ENCODE measurements at regions not wholly inside any gene's neighbourhood (a gene's known extent, or its start where the extent isn't known, plus 50 kb on each side); places are given as distances from the start of the nearest gene placed in this dataset.

DNA sequence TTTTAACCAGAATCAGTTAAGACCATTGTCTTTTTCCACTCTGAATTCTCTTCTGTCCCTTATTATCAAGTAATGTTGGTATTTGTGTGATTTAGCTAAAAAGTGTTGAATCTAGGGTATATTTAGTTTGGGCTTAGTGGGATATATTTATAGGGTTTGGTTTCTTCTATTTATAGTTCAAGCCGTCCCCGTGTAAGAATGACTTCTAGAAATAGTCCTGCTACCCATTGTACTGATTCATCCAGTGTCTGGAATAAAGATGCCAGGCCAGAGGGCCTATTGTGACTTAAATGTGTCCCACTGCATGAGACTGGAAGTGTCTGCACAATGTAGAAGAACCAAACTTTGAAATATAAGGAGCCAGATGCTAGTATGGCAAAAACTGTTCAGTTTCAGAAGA is 364.8 kb downstream of the TNS1 start:
- Mint-ChIP-seq H3K27me3 (no peaks in the 10 kb centered on the region), H3K27ac (no peak overlapping the region), H3K4me3 (no peak overlapping the region), H3K36me3 (no peaks in the 10 kb centered on the region), H3K4me1 (no peaks in the 10 kb centered on the region), H3K9me3 (no peaks in the 10 kb centered on the region)

DNA sequence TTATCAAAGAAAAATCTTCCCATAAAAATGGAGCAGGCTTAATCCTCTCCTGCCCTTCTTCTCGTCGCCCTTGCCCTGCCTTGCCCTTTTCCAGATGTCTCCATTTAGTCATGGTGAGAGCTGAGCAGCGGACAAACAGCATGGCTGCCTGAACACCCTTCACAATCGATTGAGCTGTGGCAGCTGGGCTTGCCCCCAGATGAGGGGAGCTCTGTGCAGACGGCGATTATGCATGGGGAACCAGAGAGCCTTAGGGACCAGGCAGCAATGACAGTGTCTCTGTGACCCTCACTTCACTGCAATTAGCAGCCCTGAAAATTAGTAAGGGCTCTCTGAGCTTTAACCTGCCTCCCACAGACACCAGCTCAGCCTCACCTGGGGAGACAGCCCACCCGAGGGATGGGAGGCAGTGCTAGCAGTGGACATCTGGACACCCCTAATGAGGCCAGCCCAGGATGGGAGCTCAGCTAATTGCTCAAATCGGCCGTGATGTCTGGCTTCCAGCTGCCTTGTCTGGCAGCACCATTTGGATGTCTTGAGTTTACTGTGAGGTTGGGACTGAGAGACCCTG is 365.7 kb downstream of the TNS1 start:
- Mint-ChIP-seq H3K4me3 (no peak overlapping the region), H3K9me3 (no peaks in the 10 kb centered on the region), H3K4me1 (no peaks in the 10 kb centered on the region), H3K27me3 (no peaks in the 10 kb centered on the region), H3K36me3 (no peaks in the 10 kb centered on the region), H3K27ac (no peak overlapping the region)

DNA sequence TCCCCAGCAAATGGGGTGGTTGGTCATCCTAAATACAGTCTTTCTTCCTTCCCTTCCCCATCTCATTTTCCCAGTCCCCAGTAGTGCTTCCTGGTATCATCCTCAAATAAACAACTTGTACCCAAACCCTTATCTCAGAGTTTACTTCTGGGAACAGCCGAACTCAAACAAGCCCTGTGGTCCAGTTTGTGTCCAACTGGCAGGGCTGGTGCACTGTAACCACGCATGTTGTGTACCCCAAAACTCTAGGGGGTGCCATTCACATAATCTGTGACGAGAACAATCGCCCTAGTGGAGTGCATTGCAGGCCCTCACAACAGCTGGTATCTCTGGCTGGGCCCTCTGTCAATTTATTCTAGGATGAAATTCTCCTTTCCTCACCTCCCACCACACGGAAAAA is 366.2 kb downstream of the TNS1 start:
- Mint-ChIP-seq H3K36me3 (no peaks in the 10 kb centered on the region), H3K4me3 (no peak overlapping the region), H3K4me1 (no peaks in the 10 kb centered on the region), H3K27ac (no peak overlapping the region), H3K9me3 (no peaks in the 10 kb centered on the region), H3K27me3 (no peaks in the 10 kb centered on the region)

DNA sequence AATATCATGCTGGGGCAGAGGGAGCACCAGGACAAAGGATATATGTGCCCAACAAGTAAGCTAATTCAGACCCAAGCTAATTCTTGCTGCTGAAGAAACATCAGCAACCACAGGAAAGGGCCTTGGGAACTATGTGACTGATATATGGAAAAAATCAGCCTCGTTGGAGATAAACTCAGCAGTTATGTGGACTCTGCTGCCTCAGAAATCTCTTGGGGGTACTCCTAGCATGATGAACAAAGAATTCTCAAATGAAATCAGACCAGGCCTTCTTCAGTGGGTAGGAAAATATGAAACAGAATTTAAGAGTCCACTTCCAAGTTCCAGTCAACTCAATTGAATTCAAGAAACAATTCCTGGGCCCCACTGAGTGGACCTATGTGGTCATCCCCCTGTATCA is 367.9 kb downstream of the TNS1 start:
- H3K4me1 Mint-ChIP-seq = no peaks in the 10 kb centered on the region
- H3K27ac Mint-ChIP-seq = no peak overlapping the region
- H3K27me3 Mint-ChIP-seq = no peaks in the 10 kb centered on the region
- no peaks in the 10 kb centered on the region for H3K9me3 Mint-ChIP-seq
- H3K36me3 Mint-ChIP-seq = no peaks in the 10 kb centered on the region
- no peak overlapping the region for H3K4me3 Mint-ChIP-seq

DNA sequence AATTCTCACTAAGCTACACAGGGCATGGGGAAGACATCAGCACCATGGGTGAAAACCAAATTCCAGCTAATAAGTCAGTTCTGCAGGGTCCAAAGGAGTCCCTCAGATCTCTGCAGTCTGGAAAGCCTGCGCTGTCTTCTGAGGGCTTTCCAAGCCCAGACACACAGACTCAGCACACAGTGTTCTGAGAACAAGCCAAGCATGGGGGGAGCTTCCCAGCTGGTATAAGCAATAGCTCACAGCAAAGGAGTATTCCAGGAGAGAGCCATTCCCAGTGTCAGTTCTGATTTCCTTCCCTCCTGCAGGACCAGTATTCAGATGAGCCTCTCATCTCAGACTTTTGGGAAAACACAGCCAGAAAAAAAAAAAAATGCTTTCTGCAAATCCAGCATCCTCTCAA is 370.8 kb downstream of the TNS1 start:
- no peaks in the 10 kb centered on the region for H3K4me1 Mint-ChIP-seq

DNA sequence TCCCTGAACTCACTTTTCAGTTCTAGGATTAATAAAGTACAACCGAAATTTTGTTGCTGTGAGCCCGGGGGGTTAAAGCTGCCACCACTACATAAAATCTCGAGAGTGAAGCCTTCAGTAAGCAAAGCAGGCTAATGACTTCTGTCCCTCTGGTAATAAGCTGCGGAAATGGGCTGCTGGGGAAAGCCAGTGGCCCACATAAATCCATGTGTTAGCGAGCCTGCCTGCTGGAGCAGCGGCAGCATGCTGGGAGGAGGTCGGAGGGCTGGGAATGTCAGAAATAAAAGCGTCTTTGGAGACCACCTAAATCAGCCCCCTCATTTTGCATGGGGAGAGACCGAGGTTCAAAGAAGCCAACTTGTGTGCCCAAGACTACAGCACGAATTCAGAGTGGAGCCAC is 371.7 kb downstream of the TNS1 start:
- H3K36me3 Mint-ChIP-seq = no peaks in the 10 kb centered on the region
- H3K4me3 Mint-ChIP-seq = no peak overlapping the region
- H3K27ac Mint-ChIP-seq = no peak overlapping the region
- H3K27me3 Mint-ChIP-seq = no peaks in the 10 kb centered on the region
- H3K4me1 Mint-ChIP-seq = no peaks in the 10 kb centered on the region
- no peaks in the 10 kb centered on the region for H3K9me3 Mint-ChIP-seq

More for the DNA sequence above, 370.8 kb downstream of the TNS1 start:
- H3K27ac Mint-ChIP-seq = no peak overlapping the region
- no peaks in the 10 kb centered on the region for H3K27me3 Mint-ChIP-seq
- no peaks in the 10 kb centered on the region for H3K36me3 Mint-ChIP-seq
- H3K4me3 Mint-ChIP-seq = no peak overlapping the region
- H3K9me3 Mint-ChIP-seq = no peaks in the 10 kb centered on the region

DNA sequence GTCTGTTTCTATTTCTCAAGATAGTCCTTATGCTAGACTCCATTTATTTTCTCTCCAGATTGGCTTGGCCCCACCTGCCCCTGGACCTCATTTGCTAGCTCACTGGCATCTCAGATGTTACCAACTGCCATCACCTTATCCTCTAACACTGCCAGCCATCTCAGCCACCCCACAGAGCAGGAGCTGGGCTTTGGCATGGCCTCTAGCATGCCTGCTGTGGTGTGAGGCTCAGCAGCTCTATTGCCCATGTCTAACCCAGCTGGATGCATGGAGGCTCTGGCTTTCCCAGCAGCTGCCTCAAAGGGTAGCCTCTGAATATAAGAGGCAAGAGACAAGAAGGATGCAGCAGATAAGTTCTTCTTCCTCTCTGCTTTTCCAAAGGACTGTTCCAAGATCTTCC is 373.4 kb downstream of the TNS1 start:
- H3K4me3 Mint-ChIP-seq = no peak overlapping the region
- no peaks in the 10 kb centered on the region for H3K36me3 Mint-ChIP-seq
- H3K4me1 Mint-ChIP-seq = no peaks in the 10 kb centered on the region
- no peaks in the 10 kb centered on the region for H3K27me3 Mint-ChIP-seq
- H3K27ac Mint-ChIP-seq = no peak overlapping the region
- no peaks in the 10 kb centered on the region for H3K9me3 Mint-ChIP-seq

DNA sequence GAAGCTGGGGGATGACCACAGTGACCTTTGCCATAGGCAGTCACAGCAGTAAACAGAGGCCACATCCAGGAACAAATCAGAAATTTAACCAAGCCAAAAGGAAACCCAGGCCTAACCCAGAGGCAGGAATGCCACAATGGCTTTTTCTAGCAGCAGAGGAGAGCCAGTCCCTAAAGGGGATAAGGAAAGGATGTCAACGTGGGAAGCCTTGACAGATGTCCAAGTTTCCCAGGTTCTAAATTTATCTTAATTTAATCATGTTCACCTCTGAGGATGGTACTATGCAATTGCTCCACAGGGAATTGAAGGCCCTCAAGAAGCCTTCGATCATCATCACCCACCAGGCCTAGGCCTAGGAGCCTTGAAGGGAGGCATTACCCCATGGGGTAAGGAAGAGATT is 374.7 kb downstream of the TNS1 start:
- H3K27ac Mint-ChIP-seq = no peak overlapping the region
- H3K4me3 Mint-ChIP-seq = no peak overlapping the region
- H3K27me3 Mint-ChIP-seq = no peaks in the 10 kb centered on the region
- no peaks in the 10 kb centered on the region for H3K36me3 Mint-ChIP-seq
- no peaks in the 10 kb centered on the region for H3K9me3 Mint-ChIP-seq
- no peaks in the 10 kb centered on the region for H3K4me1 Mint-ChIP-seq

DNA sequence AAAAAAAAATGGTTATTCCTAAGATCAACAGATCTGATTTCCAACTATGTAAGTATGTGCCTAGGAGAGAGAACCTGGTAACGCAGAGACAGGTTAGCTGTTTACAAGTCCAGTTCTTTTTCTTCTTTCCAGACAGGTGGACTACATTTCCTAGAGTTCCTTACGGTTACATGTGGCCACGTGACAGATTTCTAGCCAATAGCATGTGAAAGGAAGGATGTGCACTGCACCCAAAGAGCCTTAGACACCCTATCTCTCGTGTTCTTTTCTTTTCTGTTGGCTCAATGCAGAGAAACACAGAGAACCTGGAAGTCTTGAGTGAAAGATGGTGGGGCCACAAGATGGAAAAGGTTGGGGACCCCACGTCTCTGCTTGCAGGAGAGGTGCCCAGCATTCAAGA is 375.9 kb downstream of the TNS1 start:
- H3K9me3 Mint-ChIP-seq = no peaks in the 10 kb centered on the region
- H3K4me1 Mint-ChIP-seq = no peaks in the 10 kb centered on the region
- no peaks in the 10 kb centered on the region for H3K27me3 Mint-ChIP-seq
- H3K36me3 Mint-ChIP-seq = no peaks in the 10 kb centered on the region
- no peak overlapping the region for H3K4me3 Mint-ChIP-seq
- no peak overlapping the region for H3K27ac Mint-ChIP-seq

DNA sequence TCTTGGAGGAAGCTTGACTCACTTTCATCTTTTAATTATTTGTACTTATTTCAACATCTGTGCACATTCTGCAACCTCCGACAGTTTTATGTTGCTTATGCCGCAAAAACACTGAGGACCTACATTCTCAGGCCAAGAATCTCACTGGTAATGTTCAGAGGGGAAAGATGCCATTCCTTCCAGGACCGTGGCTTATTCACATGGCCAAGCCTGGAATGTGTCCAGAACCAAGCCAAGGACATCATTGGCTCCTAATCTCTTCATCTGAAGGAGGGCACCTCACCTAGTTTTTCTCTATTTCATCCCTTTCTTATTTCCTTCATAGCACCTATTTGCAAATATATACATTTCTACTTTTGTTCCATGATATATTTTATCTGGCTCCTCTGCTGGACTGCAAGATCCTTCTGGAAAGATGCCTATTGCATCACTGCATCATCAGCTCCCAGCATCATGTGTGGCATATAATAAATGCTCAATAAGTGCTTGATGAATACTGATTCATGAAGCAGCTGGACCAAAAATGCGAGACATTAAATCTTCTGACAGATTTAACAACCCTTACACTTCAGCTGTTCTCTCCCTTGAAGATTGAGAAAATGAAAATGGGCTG is 377.1 kb downstream of the TNS1 start:
- Mint-ChIP-seq H3K27me3 (no peaks in the 10 kb centered on the region), H3K27ac (no peak overlapping the region), H3K4me1 (no peaks in the 10 kb centered on the region), H3K36me3 (no peaks in the 10 kb centered on the region), H3K4me3 (no peak overlapping the region), H3K9me3 (no peaks in the 10 kb centered on the region)

DNA sequence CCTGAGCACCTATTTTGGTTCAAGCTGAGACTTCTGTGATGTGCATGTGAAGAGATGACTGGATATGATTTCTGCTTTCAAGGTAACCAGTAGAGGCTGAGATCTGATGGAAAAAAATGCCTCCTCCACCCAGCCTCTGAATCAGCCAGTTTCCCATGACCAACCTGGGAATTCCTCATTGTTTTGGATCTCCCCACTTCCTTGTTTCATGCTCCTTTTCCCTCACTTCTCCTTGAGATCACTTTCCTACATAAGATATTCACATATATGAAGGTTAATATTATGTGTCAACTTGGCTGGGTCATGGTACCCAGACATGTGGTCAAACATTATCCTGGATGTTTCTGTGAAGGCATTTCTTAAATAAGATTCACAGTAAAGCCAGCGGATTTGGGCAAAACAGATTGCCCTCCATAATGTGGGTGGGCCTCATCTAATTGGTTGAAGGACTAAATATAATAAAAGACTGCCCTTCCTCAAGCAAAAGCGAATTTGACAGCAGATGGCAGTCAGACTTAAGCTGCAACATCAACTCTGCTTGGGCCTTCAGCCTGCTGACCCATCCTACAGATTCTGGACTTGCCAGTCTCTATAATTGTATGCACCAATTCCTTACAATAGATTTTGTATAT is 379.4 kb downstream of the TNS1 start:
- Mint-ChIP-seq H3K4me3 (no peak overlapping the region), H3K4me1 (no peaks in the 10 kb centered on the region), H3K36me3 (no peaks in the 10 kb centered on the region), H3K27me3 (no peaks in the 10 kb centered on the region), H3K27ac (no peak overlapping the region), H3K9me3 (no peaks in the 10 kb centered on the region)

DNA sequence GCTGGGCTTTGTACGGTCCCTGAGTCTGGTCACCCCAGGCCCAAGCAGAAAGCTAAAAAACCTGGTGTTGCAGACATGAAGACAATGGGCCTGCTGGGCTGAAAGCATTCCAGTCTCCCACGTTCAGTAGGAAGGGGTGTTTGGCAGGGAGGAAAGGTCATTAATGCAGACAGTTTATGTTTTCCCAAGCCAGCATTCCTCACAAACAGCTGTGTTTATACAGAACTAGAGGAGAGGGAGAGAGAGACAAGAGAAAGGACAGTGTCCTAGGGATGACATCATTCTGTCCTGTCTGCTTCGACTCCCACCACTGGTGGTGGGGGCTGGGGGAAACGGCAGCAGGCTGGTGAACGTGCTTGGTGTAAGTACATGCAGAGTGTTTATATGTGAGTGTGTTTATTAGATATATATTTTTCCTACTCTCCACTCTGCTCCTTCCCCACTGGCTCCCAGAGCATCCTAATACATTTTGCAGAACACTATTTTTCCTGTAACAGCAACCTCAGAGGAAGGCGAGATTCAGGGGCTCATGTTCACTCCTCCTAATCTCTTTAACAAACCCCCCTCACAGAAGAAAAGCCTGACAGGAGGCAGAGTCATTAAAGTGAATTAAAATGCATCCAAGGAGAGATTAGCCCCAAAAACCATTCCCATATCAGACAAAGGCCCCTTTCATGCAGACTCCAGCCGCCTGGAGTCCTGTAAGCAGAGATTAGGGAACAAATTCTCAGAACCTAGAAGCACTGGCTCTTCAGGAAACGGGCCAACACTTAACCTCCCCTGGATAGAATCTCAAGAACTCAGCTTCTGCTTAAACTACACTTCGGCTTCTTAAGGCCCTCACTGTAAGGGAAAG is 380.4 kb downstream of the TNS1 start:
- H3K27me3 Mint-ChIP-seq = no peaks in the 10 kb centered on the region
- H3K9me3 Mint-ChIP-seq = no peaks in the 10 kb centered on the region
- no peaks in the 10 kb centered on the region for H3K36me3 Mint-ChIP-seq
- no peak overlapping the region for H3K4me3 Mint-ChIP-seq
- no peaks in the 10 kb centered on the region for H3K4me1 Mint-ChIP-seq
- H3K27ac Mint-ChIP-seq = no peak overlapping the region

DNA sequence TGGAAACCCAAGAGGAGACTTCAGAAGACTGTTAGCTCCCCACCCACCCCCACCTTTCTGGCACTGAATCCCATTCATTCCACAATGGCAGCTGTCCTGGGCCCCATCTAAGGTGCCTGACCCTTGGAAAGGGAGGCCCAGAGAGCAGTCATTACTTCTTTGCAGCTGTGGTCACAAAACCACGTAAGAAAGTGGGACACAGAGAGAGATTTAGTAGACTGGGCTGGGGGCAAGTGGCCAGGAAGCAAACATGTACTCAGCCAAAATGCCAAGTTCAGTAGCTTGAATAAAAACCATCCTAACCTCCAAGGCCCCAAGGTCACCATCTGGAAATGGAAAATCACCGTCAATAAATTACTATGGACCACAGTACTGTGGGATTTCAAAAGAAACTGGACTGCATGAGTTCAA is 381.4 kb downstream of the TNS1 start:
- no peak overlapping the region for H3K27ac Mint-ChIP-seq
- H3K27me3 Mint-ChIP-seq = no peaks in the 10 kb centered on the region
- no peaks in the 10 kb centered on the region for H3K36me3 Mint-ChIP-seq
- H3K4me3 Mint-ChIP-seq = no peak overlapping the region
- H3K9me3 Mint-ChIP-seq = no peaks in the 10 kb centered on the region
- H3K4me1 Mint-ChIP-seq = no peaks in the 10 kb centered on the region

DNA sequence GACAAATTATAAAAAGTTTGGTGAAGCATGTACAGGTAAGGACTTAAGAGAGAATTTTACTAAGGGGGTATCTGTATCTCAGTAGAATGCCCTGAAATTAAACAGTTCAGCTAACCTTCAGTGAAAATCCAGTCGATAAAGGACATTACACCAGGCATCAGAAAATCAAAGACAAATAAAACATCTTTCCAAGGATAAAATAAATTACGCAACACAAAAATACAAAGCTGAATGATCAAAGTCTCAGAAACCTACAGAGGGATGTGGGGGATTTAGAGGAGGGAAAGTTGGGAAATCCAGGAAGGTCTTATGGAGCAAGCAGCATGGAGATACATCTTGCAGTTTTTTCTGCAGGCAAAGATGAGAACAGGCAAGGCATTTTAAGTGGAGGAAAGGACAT is 384.1 kb downstream of the TNS1 start:
- peaks cover 5% of the 10 kb centered on the region for H3K4me1 Mint-ChIP-seq
- no peak overlapping the region for H3K4me3 Mint-ChIP-seq
- no peak overlapping the region for H3K27ac Mint-ChIP-seq
- H3K9me3 Mint-ChIP-seq = no peaks in the 10 kb centered on the region
- H3K27me3 Mint-ChIP-seq = no peaks in the 10 kb centered on the region
- no peaks in the 10 kb centered on the region for H3K36me3 Mint-ChIP-seq

DNA sequence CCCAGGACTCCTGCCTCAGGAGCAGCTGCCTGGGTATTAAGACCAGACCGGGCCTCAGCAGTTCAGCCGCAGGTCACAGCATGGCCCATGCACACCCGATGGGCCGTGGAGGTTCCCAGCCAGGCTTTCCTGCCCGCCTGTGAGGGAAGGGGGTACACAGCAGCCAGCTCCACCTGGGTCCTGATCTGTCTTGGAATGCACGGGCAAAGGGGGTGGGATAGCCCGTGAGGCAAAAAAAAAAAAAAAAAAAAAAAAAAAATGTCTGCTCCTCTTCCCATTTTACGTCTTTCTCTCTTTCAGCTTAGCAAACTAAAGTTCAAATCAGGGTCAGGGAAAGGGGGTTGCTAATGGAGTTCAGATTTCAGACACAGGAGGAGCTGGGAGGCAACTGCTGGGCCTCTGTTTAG is 385.2 kb downstream of the TNS1 start:
- Mint-ChIP-seq H3K9me3 (no peaks in the 10 kb centered on the region), H3K27me3 (no peaks in the 10 kb centered on the region), H3K27ac (no peak overlapping the region), H3K36me3 (no peaks in the 10 kb centered on the region), H3K4me1 (peaks cover 5% of the 10 kb centered on the region), H3K4me3 (no peak overlapping the region)

DNA sequence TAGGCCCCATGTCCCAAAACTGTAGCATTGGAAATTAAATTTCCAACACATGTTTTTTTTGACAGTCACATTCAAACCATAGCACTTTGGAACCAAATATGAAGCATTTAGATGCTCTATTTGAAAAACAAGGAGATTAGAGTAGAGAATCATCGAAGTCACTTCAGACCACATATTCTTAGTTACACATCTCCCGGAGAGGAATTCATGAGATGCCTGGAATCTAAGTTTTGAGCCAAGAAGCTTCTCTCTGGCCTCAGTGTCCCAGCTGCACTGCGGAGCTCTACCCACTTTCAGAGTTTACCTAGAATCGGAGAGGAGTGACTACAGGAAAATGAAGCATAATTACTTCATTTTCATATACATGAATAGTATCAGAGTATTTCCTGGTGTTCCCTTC is 385.9 kb downstream of the TNS1 start:
- Mint-ChIP-seq H3K4me1 (peaks cover 12% of the 10 kb centered on the region), H3K27ac (no peak overlapping the region), H3K27me3 (no peaks in the 10 kb centered on the region), H3K36me3 (no peaks in the 10 kb centered on the region), H3K9me3 (no peaks in the 10 kb centered on the region), H3K4me3 (no peak overlapping the region)

All from activated naive CD4-positive, alpha-beta T cell treated with anti-CD3 and anti-CD28 coated beads, Interleukin-2, amount 50 U/mL, for 24 hours (primary cell).